GM21786 (cell line): ENCODE measurements at regions not wholly inside any gene's neighbourhood (a gene's known extent, or its start where the extent isn't known, plus 50 kb on each side); places are given as distances from the start of the nearest gene placed in this dataset.
"Not testable (repeated sequence)": the region's sequence is repeated elsewhere in the genome, so short reads cannot be mapped to it uniquely, and the experiment has no call there.

Source experiments
- ATAC-seq: cut with Tn5 transposase; IDR thresholded peaks from one replicate; pipeline ENCODE4 v1.9.1; 2021; ENCODE audit not compliant: unreplicated experiment

DNA sequence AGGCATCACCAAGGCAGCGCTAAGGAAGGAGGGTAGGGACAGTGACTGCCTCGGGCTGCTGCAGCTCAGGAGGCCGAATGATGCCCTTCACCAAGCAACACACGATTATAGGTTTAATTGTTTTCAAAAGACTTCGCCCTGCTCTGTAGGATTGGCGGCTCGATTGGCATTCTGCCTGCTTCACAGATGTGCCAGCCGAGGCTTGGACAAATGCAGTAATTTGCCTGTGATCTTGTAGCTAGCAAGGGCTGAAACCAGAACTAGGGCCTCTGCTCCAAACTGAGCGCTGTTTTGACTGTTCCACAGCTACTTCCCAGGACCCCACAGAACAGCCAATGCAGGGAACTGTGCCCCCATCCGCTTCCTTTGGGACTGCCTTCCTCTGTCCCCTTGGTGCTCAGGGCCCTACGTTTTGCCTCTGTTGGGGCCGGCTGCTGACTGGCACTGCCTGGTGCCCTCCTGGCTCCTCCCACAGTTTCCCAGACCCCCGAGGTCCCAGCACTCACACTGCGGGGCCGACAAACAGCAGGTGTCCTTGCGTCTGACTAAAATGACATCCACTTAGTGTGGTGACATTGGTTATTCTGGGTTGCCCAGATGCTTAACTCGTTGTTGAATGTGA is 62.6 kb upstream of the EN2 start:
- ATAC-seq, result no peak

DNA sequence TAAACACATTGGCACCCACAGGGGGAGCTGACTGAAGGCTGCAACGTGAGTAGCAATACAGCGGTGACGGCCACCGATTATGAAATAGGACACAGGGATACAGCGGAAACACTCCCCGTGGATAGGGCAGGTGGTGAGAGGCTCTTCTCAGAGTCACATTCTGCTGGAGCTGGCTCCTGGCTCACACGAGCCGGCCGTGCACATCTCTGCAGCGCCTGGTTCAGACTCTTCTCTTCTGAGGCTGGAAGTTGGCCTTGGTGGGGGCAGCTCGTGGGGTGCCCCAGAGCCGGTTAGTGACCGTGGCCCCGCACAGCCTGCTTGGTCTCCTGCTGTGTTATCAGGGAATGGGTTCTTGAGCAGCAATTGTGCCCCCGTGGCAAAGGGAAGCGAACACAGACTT is 61.3 kb upstream of the EN2 start:
- no peak for ATAC-seq

DNA sequence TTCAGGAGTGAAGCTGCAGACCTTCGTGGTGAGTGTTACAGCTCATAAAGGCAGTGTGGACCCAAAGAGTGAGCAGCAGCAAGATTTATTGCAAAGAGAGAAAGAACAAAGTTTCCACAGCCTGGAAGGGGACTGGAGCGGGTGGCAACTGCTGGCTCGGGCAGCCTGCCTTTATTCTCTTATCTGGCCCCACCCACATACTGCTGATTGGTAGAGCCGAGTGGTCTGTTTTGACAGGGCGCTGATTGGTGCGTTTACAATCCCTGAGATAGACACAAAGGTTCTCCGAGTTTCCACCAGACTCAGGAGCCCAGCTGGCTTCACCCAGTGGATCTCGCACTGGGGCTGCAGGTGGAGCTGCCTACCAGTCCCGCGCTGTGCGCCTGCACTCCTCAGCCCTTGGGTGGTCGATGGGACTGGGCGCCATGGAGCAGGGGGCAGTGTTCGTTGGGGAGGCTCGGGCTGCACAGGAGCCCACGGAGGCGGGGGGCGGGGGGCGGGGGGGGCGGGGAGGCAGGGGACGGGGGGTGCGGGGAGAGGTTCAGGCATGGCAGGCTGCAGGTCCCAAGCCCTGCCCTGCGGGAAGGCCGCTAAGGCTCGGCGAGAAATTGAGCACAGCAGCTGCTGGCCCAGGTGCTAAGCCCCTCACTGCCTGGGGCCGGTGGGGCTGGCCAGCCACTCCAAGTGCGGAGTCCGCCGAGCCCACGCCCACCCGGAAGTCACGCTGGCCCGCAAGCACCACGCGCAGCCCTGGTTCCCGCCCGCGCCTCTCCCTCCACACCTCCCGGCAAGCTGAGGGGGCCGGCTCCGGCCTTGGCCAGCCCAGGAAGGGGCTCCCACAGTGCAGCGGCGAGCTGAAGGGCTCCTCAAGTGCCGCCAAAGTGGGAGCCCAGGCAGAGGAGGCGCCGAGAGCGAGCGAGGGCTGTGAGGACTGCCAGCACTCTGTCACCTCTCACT is 59.9 kb upstream of the EN2 start:
- ATAC-seq, result not testable (repeated sequence)

DNA sequence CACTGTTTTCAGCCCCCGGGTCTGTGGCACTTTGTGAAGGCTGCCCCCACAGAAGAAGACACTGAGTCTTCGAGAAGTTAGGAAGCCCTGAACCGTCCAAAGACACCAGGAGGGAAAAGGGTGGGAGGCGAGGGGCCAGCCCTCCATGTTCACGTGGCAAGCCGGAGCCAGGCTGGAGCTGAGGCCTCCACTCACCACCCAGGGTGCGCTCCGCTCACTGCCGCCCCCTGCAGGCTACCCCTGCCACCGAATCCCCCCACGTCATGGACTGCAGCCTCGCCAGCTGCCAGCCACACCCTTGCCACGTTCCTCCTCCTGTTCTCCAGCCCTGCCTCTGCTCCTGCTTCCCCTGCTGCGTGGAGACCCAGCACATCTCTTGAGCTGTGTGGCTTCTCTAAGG is 59.0 kb upstream of the EN2 start:
- ATAC-seq, result no peak

DNA sequence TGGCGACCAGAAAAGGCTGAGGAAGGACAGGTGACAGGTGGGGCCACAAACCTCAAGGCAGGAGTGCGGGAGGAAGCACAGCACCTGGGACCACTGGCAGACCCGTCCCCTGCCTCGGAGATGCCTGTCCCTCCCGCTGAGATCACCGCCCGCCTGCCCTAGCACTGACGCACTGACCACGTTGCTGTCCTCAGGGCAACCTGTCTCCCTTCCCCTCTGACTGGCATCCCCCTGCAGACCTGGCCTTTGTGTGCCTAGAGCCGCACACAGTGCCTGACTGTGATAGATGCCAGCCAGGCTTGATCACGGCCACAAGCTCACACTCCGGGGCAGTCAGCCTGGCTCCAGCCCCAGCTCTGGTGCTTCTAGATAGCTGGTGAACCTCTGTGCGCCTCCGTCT is 58.4 kb upstream of the EN2 start:
- ATAC-seq, result no peak

DNA sequence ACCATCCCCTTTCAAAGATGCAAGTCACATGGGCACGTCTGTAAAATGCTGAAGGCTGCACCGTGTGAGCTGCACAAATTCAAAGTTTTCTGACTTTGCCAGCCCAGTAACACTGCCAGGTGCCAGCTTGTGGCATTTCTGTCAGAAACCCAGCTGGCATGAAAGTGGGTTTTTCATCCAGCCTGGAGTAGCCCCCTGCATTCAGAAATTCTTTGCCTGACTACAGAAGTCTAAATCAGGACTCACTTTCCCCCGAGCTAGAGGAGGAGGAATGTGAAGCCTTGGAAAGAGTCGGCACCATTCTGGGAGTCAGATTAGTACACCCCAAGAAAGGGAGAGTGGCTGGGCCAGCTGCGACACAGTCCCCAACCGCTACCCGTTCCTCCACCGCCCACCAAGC is 56.7 kb upstream of the EN2 start:
- ATAC-seq, result no peak

DNA sequence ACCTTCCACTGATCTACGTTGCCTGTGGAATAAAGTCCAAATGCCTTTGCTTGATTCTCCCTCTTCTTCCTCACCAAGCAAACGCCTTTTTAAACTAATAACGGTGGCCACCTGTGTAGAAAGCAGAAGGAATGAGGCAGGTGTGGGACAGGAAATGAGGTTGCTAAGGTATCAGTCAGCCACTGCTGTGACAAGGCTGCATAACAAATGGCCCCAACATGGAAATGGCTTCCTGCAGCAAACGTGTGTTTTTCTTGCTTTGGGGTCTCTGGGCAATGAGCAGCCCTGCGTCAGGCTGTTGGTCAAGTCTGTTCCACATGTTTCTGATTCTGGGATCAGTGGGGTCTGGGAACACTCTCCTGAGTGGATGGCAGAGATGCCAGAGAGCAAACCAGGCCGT is 56.0 kb upstream of the EN2 start:
- ATAC-seq, result no peak

DNA sequence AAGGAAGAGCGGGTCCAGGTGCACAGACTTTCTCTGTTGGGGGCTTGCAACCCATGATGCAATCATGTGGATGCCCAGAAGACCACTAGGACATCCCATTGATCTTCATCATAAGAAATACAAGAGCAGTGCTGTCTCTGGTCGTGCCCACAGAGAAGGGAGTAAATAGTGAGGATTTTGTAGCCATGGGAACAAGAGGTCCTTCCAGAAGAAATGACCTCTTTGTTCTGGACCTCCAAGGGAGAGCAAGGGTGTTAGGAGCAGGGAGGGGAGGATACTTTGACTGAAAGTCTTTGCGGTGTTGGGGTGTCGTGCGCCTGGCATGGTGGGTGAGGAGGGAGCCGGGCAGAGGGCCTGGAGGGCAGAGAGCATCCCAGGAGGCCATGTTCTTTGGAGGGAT is 55.0 kb upstream of the EN2 start:
- ATAC-seq, result no peak

DNA sequence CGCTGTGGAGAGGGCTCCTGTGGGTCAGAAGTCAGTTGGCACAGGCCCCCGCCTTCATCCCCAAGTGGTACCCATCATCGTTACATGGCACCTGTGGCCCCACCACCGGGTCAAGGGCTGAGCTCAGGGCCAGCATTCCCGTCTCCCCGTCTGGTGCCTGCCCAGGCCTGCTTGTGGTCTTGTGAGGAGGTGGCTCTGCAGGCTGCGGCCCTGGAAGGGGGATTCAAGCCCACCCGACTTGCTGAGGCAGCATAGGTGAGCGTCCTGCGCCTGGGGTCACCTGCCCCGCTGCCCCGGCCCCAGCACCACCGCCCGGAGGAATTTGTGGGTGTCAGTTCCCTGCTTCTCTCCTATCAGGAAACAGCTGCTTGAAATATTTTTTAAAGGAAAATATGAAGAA is 53.0 kb upstream of the EN2 start:
- no peak for ATAC-seq

DNA sequence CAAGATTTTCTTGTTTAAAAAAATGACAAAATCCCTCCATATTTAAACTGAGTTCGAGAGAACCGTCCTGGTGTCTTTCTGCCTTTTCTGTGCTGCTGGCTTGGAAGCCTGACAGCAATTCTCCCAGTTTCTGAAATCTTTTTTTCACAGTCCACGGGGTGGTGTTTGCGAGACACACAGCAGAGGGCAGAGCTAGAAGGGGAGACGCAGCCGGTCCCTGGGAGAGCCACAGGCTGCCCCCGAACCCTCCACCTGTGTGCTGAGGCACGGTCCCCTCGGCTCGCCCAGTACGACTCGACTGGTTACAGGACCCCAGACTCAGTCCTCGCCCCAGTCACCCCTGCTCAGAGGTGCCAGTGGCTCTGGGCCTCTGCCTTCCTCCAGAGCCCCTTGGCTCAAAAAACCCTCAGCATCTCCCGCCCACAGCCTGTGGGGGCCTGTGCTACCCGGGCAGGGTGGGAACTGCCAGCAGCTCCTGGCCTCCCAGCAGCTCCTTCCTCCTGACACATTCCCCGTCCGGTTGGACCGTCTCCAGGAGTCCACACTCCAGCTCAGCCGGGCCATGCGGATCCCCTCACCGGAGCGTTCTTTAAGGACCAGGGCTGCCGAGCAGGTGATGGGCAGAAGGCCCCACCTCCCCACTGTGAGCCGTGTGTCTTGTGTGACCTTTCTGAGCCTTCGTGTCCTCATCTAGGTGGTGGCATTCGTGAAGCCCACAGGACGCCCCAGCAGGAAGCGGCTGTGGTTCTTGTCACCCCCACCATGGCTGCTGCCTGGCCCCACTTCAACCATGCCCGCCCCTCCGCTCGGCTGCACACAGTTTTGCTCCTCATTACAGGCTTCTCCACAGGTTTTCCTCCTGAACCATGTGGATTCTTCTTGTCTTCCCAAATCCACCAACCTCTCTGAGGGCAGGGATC is 52.3 kb upstream of the EN2 start:
- ATAC-seq, result no peak

DNA sequence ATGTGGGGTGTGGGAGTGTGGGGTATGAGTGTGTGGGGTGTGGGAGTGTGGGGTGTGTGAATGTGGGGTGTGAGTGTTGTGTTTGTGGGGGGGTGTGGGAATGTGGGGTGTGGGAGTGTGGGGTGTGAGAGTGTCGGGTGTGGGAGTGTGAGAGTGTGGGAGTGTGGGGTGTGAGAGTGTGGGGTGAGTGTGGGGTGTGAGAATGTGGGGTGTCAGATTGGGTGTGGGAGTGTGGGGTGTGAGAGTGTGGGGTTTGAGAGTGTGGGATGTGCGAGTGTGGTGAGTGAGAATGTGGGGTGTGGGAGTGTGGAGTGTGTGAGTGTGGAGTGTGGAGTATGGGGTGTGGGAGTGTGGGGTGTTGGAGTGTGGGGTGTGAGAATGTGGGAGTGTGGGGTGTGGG is 50.1 kb upstream of the EN2 start:
- ATAC-seq, result no peak
